ENCODE measurements at regions not wholly inside any gene's neighbourhood (a gene's known extent, or its start where the extent isn't known, plus 50 kb on each side); places are given as distances from the start of the nearest gene placed in this dataset.

DNA sequence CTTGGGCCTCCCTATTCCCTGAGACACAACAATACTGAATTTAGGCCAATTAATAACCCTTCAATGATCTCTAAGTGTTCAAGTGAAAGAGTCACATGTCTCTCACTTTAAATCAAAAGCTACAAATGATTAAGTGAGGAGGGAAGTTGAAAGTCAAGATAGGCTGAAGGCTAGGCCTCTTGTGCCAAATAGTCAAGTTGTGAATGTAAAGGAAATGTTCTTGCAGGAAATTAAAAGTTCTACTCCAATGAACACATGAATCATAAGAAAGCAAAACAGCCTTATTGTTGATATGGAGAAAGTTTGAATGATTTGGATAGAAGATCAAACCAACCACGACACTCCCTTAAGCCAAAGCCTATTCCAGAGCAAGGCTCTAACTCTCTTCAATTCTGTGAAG is 286.9 kb downstream of the MEIS1 start:
- no peak for DNase-seq

DNA sequence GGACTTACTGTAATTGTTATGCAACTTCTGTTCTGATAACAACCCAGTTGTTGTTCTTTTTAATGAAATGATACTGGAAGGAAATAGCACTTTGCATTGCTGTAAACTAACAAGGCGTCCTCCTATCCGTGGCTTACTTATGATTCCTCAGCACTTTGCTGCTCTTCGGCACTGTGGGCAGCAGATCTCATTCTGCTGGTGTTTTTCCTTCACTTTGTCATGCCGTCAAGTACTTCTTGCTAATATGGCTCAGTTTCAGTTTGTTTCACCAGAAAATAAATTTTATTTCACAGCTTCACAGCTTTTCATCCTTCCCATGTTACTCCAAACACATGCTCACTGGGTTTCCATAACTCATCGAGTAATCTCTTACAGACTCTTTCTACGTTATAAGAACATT is 289.3 kb downstream of the MEIS1 start:
- no peak for DNase-seq

DNA sequence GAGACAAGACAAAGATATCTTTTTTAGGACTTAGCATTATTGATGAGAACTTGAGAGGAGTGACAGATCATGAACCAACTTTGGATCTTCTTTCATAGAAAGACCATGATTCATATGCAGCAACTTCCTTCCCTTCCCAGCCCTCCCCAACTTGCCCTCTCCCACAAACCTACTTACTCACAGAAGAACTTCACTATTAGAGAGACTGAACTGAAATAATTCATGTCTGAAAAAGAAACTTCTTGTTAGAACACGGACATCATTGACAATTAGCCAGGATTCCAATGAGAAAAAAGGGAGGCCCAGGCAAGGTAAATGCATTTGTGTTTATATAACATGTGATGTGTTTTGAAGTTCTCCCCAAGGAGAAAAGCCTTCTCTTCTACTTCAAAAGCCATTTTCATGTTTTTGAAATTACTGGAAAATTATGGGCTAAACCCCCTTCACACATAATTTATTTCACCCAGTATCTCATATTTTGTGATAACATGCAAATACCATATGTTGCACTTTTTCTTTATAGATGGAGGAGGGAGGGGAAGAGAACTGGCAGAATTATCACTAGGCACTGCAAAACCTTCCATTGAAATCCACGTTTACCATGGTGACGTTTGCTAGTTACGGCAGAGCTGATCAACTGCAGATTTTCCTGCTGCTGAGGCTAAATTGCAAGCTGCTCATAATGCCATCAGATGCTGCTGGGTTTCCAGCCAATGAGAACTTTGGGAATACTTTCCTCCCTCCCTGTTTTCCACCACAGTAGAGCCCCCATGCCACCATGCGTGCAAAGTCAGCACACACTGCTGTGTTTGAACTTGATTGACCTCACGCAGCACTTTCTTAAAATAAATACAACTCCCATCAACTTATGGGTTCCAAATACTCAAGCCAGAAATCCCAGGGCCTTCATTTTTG is 294.7 kb downstream of the MEIS1 start:
- no peak for DNase-seq

DNA sequence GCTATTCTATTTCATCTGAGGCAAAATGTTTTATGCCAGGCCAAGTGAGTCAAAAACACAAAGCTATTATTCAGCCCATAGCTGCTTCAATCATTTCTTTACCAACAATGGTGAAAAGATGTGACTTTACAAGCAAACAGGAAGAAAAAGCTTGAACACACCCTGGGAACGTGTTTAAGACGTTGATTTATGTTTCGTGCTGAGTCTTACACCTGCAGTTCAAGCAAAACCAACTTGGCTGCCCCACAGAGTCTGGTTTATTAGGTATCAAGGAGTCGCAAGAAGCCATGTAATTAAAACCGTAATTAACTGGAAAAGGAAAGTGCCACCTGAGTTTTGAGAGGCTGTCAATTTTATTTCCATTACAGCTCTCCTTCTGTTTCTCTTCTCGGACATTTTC is 295.5 kb downstream of the MEIS1 start:
- DNase-seq: no peak

DNA sequence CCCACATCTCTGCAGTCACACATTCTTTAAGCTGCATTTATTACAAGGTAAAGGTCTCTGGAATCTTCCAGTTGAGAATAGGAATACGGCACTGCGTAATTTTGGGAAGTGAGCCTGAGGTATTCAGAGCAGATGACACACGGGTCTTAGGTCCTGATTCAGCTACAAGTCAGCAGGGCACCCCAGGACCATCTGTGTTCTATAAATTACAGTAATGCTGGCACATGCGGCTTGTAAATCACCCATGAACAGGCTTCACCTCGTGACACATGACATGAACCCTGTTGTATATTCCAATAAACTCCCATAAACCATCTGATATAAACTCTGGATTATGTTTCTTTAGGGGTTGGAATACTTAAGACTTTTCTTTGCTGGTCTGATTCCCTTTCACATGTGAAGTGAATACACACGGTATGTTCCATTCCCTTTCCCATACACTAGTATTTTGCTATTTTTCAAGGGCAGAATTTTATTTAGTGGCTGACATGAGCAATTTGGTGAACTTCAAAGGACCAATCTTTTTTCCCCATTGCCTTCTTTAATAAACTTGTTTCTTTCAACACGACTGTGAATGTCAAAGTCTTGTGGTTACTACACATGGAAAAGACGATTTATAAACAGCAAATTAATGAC is 298.6 kb downstream of the MEIS1 start:
- DNase-seq: no peak

DNA sequence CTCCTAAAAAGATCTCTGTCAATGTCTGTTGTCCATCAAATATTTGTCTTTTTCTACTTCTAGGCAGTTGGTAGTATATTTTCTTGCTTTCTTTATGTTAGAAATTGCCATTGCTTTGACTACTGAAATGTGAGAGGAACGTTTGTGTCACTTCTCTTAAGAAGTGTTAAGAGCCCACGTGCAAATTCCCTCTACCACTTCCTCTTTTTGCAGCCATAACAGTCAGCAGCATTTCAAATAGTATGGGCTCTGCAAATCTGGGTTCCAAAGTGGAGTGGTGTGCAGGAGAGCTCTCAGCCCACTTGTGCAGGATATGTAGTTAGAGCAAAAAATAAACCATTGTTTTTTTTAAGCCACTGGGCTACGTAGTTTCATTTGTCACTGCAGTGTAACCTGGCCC is 314.0 kb downstream of the MEIS1 start:
- no peak for DNase-seq

DNA sequence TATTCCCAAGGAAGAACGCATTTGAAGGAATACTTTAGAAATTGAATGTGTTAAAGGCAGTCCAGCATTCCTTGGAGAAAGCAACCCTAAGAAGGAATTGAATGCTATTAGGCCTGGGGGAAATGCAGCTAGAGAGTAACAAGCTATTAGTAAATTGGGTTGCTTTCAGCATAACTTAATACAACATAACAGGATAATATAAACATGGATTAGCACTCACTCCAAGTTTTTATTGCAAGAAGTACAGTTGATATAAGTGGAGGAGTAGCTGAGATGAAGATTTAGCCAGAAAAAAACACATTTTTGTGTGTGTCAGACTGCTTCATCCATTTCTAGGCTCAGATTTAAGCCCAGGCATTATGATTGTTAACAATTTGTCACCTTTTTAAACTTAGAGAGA is 314.6 kb downstream of the MEIS1 start:
- no peak for DNase-seq

DNA sequence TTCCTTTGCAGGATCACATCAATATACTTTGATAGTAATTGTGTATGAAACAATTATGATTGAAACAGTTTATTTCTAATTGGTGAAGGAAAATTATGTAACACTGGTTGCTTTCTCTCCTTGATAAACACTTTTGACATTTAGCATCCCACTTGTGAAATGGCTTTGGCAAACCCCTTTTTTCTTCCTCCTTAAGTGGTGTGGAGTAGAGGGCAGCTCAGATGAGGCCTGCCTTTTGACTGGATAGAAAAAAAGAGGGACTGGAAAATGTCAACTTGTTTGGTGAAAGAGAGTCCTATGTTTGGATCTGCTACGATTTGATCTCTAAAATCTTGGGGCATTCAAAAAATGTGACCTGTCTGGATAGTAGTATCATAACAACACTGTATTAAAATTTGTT is 318.3 kb downstream of the MEIS1 start:
- no peak for DNase-seq

DNA sequence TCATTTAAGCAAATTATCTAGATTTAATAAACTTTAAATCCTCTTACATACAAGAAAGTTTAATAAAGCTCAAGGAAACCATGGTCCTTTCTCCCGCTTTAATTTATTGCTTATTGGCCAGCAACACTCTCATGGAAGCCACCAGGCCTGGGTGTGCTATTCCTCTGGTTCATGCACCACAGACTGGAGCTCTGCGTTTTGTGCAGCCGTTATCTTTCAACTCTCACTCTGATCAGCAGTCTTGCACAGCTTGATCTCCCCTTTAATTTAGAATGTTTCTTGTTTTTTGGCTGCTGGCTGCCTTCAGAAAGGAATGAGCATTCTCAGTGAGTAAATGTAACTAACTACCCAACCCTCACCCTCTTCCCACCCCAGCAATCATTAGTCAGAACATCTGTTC is 318.7 kb downstream of the MEIS1 start:
- DNase-seq: no peak

DNA sequence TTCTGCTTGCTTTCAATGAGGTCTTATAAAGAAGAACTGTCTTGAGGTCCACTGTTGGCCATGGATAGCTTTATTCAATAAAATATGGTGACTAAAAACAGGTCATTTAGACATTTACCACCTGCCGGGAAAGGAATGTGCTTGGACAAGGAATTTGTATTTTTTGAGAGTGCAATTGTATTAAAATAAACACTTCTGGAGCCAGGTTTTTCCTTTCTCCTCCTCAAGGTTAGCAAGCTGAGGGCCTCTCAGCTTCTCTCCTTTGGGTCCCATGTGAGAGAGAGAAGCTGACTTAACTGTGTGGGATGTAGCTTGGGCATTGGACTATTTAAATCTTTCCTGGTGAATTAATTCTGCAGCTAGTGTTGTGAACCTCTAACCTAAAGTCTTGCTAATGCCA is 321.0 kb downstream of the MEIS1 start:
- no peak for DNase-seq

DNA sequence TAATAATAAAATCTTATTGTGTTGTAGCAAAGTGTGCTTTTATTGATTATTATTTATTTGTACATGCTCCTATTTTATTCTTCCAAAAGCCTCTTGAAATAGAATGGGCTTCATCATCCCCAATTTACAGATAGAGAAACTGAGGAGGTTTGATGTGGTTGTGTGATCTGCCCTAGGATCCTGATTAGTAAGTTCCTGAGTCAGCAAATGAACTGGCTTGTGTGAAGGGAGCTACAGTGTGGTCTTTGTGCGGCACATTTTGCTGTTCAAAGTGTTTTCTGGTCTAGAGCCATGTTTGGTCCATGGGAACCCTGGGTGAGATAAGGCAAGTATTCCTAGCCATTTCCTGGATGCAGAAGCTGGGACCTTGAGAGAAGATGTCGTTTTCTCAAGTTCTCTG is 326.9 kb downstream of the MEIS1 start:
- DNase-seq: no peak

DNA sequence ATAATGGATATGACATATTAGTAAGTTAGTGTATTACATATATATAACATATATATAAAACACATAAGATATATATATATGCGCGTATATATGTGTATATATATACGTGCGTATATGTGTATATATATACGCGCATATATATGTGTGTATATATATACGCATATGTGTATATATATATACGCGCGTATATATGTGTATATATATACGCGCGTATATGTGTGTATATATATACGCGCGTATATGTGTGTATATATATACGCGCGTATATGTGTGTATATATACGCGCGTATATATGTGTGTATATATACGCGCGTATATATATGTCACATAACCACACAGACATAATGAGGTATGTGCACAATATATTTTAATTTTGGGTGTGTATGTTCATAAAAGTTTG is 327.8 kb downstream of the MEIS1 start:
- DNase-seq: no peak

DNA sequence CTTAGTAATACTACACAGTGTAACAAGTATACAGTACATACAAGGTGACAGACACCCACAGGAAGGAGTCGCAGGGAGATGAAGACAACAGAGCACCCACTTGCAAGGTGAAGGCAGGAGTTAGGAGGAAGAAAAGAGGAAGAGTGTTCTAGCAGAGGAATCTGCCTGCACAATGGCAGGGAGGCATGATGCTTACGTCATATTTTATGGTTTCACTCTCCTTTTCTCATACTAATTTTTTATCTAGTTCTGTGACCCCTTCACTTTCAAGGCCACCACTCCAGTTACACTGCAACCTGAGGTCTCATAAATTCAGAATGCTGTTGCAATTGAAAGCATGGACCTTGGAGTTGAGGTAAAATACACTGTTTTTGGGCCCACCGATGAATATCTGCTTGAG is 331.7 kb downstream of the MEIS1 start:
- no peak for DNase-seq

DNA sequence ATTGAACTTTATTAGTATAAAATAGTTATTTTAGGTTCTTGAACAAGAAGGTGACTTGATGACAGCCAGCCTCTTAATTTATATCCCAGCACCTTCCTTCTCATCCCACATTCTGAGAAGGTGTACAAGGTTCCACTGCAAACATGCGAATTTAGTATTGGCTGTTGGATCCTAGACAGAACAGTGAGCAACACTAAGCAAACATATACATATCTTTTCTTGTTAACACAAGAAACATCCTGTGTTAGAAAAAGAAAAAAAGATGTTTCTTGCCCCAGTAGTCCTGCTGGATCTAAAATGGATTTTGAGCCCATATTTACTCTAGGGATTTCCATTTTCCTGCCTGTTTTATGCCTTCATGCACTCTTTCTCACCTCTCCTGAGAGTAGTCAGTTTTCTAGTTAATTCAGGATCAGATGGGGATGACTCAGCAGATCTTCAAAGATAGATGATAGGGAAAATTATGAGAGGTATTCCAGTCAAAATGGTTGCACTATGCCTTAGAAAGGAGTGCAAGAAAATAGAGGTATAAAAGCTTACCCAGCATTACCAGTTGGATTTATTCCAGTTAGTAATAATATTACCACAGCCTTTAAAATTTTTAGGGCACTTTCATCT is 336.5 kb downstream of the MEIS1 start:
- DNase-seq: no peak

DNA sequence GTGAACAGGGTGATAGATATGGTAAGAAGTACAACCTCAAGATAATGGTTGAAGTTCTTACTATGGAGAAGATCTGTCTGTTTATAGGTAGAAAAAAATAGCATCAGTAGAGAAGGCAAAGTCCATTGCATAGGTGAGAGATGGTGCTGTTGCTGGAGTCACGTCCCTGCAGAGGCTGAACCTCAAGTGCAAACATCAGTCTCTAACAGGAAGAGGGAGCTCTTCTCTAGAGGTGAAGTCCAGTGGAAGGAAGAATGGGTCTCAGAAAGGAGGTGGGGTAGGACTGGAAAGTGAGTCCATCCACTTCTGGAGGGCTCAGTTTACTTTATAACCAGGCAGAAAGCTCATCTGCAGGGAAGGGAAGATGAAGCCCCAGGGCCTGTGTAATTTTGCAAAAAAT is 337.7 kb downstream of the MEIS1 start:
- no peak for DNase-seq

DNA sequence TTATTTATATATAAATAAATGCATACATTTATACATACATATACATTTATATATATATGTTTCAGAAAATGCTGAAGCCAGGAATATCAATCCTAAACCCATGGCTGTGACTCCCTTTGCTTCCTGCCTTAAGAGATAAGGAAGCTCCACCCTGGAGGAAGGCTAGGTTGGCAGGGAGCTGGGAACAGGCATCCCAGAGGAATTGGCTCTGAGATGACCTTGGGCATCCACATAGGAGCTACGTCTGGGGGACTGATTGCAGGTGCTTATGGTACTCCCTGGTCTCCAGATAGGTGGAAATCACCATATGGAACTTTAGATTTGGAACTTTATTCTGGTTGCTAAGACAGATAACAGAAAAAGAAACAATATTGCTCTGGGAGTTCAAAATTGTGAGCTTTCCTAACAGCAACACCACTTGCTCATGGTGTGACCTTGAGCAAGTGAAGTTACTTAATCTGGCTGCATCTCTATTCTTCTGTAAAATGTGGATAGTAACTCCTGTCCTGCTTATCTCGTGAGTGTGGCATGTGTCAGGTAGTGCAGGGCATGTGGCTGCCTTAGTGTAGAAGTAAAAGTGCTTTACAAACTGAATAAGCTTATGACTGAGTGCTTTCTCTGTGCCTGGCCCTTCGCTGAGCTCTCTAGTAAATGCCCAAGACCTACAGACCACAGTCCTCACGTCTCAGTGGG is 341.0 kb downstream of the MEIS1 start:
- DNase-seq: no peak

DNA sequence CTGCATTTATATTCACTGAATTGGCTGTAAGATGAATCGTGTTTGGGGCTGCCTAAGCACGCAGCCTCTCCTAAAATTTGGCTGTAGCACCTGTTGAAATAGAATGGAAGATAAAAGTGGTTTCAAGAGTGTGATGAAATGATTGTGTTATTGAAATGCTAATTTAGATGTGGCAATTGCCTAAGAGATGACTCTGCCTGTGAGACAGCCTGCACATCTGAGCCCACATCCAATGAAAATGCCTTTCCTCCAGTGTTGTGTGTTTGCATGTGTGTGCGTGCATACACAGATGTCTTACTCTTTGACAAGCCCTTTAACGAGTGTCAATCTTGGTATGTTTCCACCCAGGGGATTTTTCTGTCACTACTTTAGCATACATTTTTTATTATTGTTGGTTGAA is 346.9 kb downstream of the MEIS1 start:
- no peak for DNase-seq

DNA sequence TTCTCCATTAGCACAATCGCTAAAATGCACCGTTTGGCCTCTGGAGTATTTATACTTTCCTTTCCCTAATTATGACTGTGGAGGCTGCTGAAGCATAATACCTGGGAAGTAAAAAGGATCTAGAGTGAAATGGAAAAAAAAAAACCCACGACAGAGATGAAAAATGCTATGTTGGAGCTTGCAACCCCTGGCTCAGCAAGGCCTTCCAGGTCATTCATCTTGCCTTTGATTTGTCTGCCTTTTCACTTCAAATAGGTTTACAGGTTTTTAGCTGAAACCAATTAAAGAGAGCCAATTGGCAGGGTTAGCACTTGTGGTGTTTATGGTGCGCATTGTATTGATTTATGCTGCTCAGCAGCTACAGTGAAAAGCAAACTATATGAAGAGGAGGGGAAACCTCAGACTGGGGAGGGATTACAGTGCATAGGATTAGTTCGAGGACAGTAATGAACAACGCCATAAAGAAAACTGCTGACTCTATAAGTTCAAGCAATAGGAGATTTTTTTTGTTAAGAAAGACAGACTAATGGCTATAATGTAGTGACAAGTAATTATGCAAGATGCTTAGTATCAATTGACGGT is 347.9 kb downstream of the MEIS1 start:
- no peak for DNase-seq

DNA sequence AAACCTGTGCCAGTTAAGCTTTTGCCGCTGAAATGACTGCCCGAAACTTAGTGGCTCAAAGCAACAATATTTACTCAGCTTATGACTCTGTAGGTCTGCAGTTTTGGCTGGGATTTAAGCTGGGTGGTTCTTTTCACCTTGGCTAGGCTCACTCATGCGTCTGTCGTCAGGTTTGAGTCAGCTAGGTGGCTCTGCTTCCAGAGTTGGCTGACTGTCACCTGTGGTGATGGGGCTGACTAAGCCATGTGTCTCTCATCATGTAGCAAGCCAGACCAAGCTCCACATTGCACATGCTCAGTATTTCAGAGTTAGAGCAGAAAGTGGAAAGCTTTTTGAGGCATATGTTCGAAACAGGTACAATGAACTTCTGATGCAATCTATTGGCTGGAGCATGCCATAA is 354.8 kb downstream of the MEIS1 start:
- no peak for DNase-seq

DNA sequence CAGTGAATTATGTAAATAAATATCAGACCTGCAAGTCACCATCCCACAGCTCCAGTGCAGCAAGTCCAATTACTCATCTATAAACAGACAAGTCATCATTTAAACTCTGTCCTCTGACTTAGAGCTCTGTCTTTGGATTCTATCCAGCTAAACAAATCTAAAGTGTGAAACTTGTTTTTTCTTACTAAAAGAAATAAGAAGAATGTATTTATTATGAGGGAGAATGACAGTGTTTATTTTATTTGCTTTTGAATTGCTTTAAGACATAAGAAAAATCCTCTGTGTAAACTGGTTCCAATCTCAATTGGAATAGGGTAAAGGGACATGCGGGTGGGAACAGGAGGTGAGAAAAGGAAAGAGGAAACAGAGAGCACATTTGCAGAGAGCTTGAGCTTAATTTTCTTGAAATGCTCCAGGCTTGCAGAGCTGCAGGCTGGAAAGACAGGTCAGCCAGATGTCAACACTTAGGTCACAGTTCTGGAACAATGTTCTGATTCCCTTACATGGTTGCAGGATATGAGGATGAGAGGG is 355.8 kb downstream of the MEIS1 start:
- no peak for DNase-seq

DNA sequence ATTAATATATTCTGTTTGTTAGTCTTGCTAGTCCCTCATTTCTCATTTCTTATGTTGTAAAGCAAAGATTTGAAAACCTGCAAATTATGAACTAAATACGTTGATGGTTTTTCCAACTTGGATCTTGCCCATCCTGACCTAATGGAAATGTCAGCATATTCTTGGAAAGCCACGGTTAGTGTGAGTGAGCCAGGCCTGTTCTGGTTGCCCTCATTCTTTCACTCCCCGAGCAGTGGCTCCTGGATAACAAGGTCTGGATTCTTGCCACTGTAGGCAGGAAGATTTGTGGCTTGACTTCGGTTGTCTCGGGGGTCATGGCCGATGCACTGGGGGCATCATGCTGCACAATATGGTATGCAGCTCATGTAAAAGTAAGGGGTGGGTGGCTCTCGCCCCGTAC is 359.1 kb downstream of the MEIS1 start:
- DNase-seq: no peak

DNA sequence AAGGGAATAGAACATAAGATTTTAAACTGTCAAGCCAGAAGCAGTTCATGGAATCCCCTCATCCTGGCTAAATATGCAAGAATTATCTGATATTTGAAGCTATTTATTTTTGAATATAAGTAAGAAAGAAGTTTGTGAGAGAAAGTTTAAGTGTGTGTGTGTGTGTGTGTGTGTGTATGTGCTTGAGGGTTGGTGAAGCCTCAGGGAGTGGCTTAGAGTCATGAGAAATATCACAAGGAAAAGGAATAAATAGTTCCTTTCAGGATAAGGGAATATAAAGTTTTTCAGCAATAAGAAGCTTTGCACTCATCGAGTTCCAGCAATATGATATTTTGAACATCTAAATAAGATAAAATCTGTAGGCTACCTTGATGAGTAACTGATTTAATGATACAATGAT is 359.6 kb downstream of the MEIS1 start:
- no peak for DNase-seq

DNA sequence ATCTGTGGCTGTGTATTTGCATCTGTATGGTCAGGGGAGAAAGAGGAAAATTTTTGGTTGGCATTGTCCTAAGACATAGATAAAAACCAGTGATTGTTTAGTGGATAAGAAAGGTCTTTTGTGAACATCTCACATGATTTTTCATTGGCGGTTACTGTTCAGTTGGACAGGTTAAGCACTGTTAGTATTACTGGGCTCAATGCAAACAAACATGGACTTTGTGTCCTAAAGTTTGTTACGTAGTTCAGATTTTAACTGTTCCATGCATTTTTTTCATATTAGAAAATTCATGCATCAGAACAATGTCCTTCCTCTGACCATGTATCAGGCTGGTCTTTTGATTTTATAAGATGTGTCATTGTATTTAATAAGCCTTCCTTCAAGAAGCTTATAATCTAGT is 368.0 kb downstream of the MEIS1 start:
- DNase-seq: no peak
